ENCODE measurements at regions not wholly inside any gene's neighbourhood (a gene's known extent, or its start where the extent isn't known, plus 50 kb on each side); places are given as distances from the start of the nearest gene placed in this dataset.

DNA sequence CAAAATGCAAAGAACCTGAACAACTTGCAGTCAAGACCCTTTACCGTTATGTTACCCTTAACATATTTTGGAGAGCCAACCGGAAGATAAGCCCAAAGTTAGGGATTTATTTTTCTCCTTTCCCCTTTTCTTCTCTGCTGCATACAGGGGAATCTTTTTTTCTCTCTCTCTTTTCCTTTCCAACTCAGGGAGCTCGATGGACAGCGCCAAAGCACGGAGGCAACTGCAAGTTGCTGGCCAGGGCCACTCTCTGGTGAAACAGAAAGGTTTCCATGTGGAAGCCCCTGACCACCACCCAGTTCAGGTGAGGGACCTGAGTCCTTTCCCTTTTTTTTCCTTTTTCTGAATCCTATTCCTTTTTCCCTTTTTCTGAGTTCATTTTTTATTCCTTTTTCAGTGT lies 98.8 kb upstream of the COX10 start:
- Histone ChIP-seq H3K9me3 (ENCODE audit: control insufficient read depth in 1 of 2, low read length in 2 of 2) (no peaks in the 10 kb centered on the region), H3K27ac (ENCODE audit: low read depth, low read length) (no peak overlapping the region), H3K27me3 (ENCODE audit: control insufficient read depth in 1 of 2, insufficient read depth in 2 of 2, low read length in 2 of 2) (no peaks in the 10 kb centered on the region), H3K4me1 (ENCODE audit: control insufficient read depth in 1 of 2, insufficient read depth in 2 of 2, low read length in 2 of 2) (no peaks in the 10 kb centered on the region), H3K4me3 (ENCODE audit: low read depth in 1 of 2, low read length in 2 of 2) (no peak overlapping the region), H3K36me3 (ENCODE audit: control insufficient read depth in 1 of 2, insufficient read depth in 2 of 2, low read length in 2 of 2) (no peaks in the 10 kb centered on the region), H3K9ac (ENCODE audit: low read depth in 1 of 2, low read length in 2 of 2) (no peak overlapping the region)

GRCh38 chr17:13973960-13974651 lies 95.2 kb upstream of the COX10 start:
- no peak overlapping the region for H3K9ac ChIP-seq (ENCODE audit: low read depth in 1 of 2, low read length in 2 of 2)
- H3K36me3 ChIP-seq (ENCODE audit: control insufficient read depth in 1 of 2, insufficient read depth in 2 of 2, low read length in 2 of 2) = no peaks in the 10 kb centered on the region
- no peak overlapping the region for H3K4me3 ChIP-seq (ENCODE audit: low read depth in 1 of 2, low read length in 2 of 2)
- no peaks in the 10 kb centered on the region for H3K9me3 ChIP-seq (ENCODE audit: control insufficient read depth in 1 of 2, low read length in 2 of 2)
- H3K4me1 ChIP-seq (ENCODE audit: control insufficient read depth in 1 of 2, insufficient read depth in 2 of 2, low read length in 2 of 2) = no peaks in the 10 kb centered on the region
- H3K27me3 ChIP-seq (ENCODE audit: control insufficient read depth in 1 of 2, insufficient read depth in 2 of 2, low read length in 2 of 2) = no peaks in the 10 kb centered on the region
- no peak overlapping the region for H3K27ac ChIP-seq (ENCODE audit: low read depth, low read length)

GRCh38 chr17:13977837-13978236 lies 91.5 kb upstream of the COX10 start:
- H3K9ac ChIP-seq (ENCODE audit: low read depth in 1 of 2, low read length in 2 of 2) = no peak overlapping the region
- H3K27ac ChIP-seq (ENCODE audit: low read depth, low read length) = no peak overlapping the region
- no peaks in the 10 kb centered on the region for H3K36me3 ChIP-seq (ENCODE audit: control insufficient read depth in 1 of 2, insufficient read depth in 2 of 2, low read length in 2 of 2)
- no peak overlapping the region for H3K4me3 ChIP-seq (ENCODE audit: low read depth in 1 of 2, low read length in 2 of 2)
- no peaks in the 10 kb centered on the region for H3K4me1 ChIP-seq (ENCODE audit: control insufficient read depth in 1 of 2, insufficient read depth in 2 of 2, low read length in 2 of 2)
- no peaks in the 10 kb centered on the region for H3K9me3 ChIP-seq (ENCODE audit: control insufficient read depth in 1 of 2, low read length in 2 of 2)
- no peaks in the 10 kb centered on the region for H3K27me3 ChIP-seq (ENCODE audit: control insufficient read depth in 1 of 2, insufficient read depth in 2 of 2, low read length in 2 of 2)

DNA sequence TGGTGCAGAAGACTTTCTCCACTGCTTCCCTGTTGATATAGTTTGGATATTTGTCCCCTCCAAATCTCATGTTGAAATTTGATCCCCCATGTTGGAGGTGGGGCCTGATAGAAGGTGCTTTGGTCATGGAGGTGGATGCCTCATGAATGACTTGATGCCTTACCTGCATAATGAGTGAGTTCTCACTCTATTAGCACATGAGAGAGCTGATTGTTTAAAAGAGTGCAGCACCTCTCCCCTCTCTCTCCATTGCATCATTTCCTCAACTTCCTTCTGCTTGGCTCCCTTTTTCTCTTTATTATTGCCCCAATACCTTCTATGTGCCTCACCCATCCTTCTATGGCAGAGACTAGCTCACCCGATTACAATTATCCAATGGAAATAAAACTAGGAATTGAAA lies 90.8 kb upstream of the COX10 start:
- H3K36me3 ChIP-seq (ENCODE audit: control insufficient read depth in 1 of 2, insufficient read depth in 2 of 2, low read length in 2 of 2) = no peaks in the 10 kb centered on the region
- no peak overlapping the region for H3K27ac ChIP-seq (ENCODE audit: low read depth, low read length)
- H3K4me1 ChIP-seq (ENCODE audit: control insufficient read depth in 1 of 2, insufficient read depth in 2 of 2, low read length in 2 of 2) = no peaks in the 10 kb centered on the region
- H3K27me3 ChIP-seq (ENCODE audit: control insufficient read depth in 1 of 2, insufficient read depth in 2 of 2, low read length in 2 of 2) = no peaks in the 10 kb centered on the region
- no peaks in the 10 kb centered on the region for H3K9me3 ChIP-seq (ENCODE audit: control insufficient read depth in 1 of 2, low read length in 2 of 2)
- no peak overlapping the region for H3K9ac ChIP-seq (ENCODE audit: low read depth in 1 of 2, low read length in 2 of 2)
- H3K4me3 ChIP-seq (ENCODE audit: low read depth in 1 of 2, low read length in 2 of 2) = no peak overlapping the region

- H3K27ac ChIP-seq (ENCODE audit: low read depth, low read length) = no peak overlapping the region
- H3K27me3 ChIP-seq (ENCODE audit: control insufficient read depth in 1 of 2, insufficient read depth in 2 of 2, low read length in 2 of 2) = no peaks in the 10 kb centered on the region
- H3K9ac ChIP-seq (ENCODE audit: low read depth in 1 of 2, low read length in 2 of 2) = no peak overlapping the region
- H3K4me1 ChIP-seq (ENCODE audit: control insufficient read depth in 1 of 2, insufficient read depth in 2 of 2, low read length in 2 of 2) = no peaks in the 10 kb centered on the region
- H3K9me3 ChIP-seq (ENCODE audit: control insufficient read depth in 1 of 2, low read length in 2 of 2) = no peaks in the 10 kb centered on the region
- no peak overlapping the region for H3K4me3 ChIP-seq (ENCODE audit: low read depth in 1 of 2, low read length in 2 of 2)
- H3K36me3 ChIP-seq (ENCODE audit: control insufficient read depth in 1 of 2, insufficient read depth in 2 of 2, low read length in 2 of 2) = no peaks in the 10 kb centered on the region
These were observed 87.4 kb upstream of the COX10 start for GRCh38 chr17:13981881-13982280.

- H3K9me3 ChIP-seq (ENCODE audit: control insufficient read depth in 1 of 2, low read length in 2 of 2) = no peaks in the 10 kb centered on the region
- H3K4me3 ChIP-seq (ENCODE audit: low read depth in 1 of 2, low read length in 2 of 2) = no peak overlapping the region
- no peaks in the 10 kb centered on the region for H3K36me3 ChIP-seq (ENCODE audit: control insufficient read depth in 1 of 2, insufficient read depth in 2 of 2, low read length in 2 of 2)
- no peak overlapping the region for H3K27ac ChIP-seq (ENCODE audit: low read depth, low read length)
- no peaks in the 10 kb centered on the region for H3K27me3 ChIP-seq (ENCODE audit: control insufficient read depth in 1 of 2, insufficient read depth in 2 of 2, low read length in 2 of 2)
- H3K4me1 ChIP-seq (ENCODE audit: control insufficient read depth in 1 of 2, insufficient read depth in 2 of 2, low read length in 2 of 2) = no peaks in the 10 kb centered on the region
- no peak overlapping the region for H3K9ac ChIP-seq (ENCODE audit: low read depth in 1 of 2, low read length in 2 of 2)
These were observed 84.3 kb upstream of the COX10 start for GRCh38 chr17:13984956-13985355.

DNA sequence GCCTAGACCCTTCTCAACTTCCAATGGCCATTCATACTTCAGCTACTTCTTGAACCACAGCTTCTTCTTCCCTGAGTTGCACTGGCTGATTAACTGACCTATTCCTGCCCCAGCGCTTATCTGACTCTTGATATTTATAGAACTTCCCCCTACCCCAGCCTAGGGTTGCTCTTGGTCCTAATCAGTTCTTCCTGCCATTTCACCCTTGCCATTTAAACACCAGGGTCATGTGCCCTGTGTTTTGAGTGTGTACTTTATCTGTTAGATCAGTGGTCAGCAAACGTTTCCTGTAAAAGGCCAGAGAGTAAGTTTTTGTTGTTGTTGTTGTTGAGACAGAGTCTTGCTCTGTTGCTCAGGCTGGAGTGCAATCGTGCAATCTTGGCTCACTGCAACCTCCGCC lies 82.4 kb upstream of the COX10 start:
- H3K27me3 ChIP-seq (ENCODE audit: control insufficient read depth in 1 of 2, insufficient read depth in 2 of 2, low read length in 2 of 2) = no peaks in the 10 kb centered on the region
- H3K9me3 ChIP-seq (ENCODE audit: control insufficient read depth in 1 of 2, low read length in 2 of 2) = no peaks in the 10 kb centered on the region
- no peak overlapping the region for H3K4me3 ChIP-seq (ENCODE audit: low read depth in 1 of 2, low read length in 2 of 2)

GRCh38 chr17:13989138-13989537 lies 80.2 kb upstream of the COX10 start:
- H3K27ac ChIP-seq (ENCODE audit: low read depth, low read length) = no peak overlapping the region
- H3K27me3 ChIP-seq (ENCODE audit: control insufficient read depth in 1 of 2, insufficient read depth in 2 of 2, low read length in 2 of 2) = no peaks in the 10 kb centered on the region
- H3K9me3 ChIP-seq (ENCODE audit: control insufficient read depth in 1 of 2, low read length in 2 of 2) = no peaks in the 10 kb centered on the region
- no peaks in the 10 kb centered on the region for H3K36me3 ChIP-seq (ENCODE audit: control insufficient read depth in 1 of 2, insufficient read depth in 2 of 2, low read length in 2 of 2)
- no peak overlapping the region for H3K9ac ChIP-seq (ENCODE audit: low read depth in 1 of 2, low read length in 2 of 2)
- H3K4me3 ChIP-seq (ENCODE audit: low read depth in 1 of 2, low read length in 2 of 2) = no peak overlapping the region
- no peaks in the 10 kb centered on the region for H3K4me1 ChIP-seq (ENCODE audit: control insufficient read depth in 1 of 2, insufficient read depth in 2 of 2, low read length in 2 of 2)

More for the DNA sequence above, 82.4 kb upstream of the COX10 start:
- no peak overlapping the region for H3K27ac ChIP-seq (ENCODE audit: low read depth, low read length)
- no peaks in the 10 kb centered on the region for H3K4me1 ChIP-seq (ENCODE audit: control insufficient read depth in 1 of 2, insufficient read depth in 2 of 2, low read length in 2 of 2)
- H3K9ac ChIP-seq (ENCODE audit: low read depth in 1 of 2, low read length in 2 of 2) = no peak overlapping the region
- H3K36me3 ChIP-seq (ENCODE audit: control insufficient read depth in 1 of 2, insufficient read depth in 2 of 2, low read length in 2 of 2) = no peaks in the 10 kb centered on the region

- no peaks in the 10 kb centered on the region for H3K27me3 ChIP-seq (ENCODE audit: control insufficient read depth in 1 of 2, insufficient read depth in 2 of 2, low read length in 2 of 2)
- no peak overlapping the region for H3K9ac ChIP-seq (ENCODE audit: low read depth in 1 of 2, low read length in 2 of 2)
- H3K36me3 ChIP-seq (ENCODE audit: control insufficient read depth in 1 of 2, insufficient read depth in 2 of 2, low read length in 2 of 2) = no peaks in the 10 kb centered on the region
- H3K4me1 ChIP-seq (ENCODE audit: control insufficient read depth in 1 of 2, insufficient read depth in 2 of 2, low read length in 2 of 2) = no peaks in the 10 kb centered on the region
- H3K27ac ChIP-seq (ENCODE audit: low read depth, low read length) = no peak overlapping the region
- H3K4me3 ChIP-seq (ENCODE audit: low read depth in 1 of 2, low read length in 2 of 2) = no peak overlapping the region
- no peaks in the 10 kb centered on the region for H3K9me3 ChIP-seq (ENCODE audit: control insufficient read depth in 1 of 2, low read length in 2 of 2)
These were observed 76.2 kb upstream of the COX10 start for GRCh38 chr17:13993106-13993505.

DNA sequence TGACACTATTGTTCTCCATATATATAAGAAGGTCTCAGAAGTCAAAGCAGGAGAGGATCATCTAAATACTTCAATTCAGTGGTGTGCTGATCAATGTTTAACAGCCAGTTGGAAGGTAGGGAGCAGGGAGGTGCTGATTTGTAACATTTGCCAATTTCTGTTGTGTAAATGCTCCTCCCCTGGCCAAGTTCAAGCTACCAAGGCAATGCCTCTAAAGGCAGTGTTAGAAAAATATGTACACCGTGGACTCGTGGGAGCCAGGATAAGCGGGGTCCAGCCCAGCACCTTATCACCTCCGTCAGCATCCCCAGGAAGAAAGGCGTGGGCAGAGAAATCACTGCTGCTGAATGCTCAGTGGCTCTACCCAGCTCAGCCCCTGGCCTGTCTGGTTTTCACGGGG lies 75.3 kb upstream of the COX10 start:
- H3K27ac ChIP-seq (ENCODE audit: low read depth, low read length) = no peak overlapping the region
- no peaks in the 10 kb centered on the region for H3K36me3 ChIP-seq (ENCODE audit: control insufficient read depth in 1 of 2, insufficient read depth in 2 of 2, low read length in 2 of 2)
- H3K4me3 ChIP-seq (ENCODE audit: low read depth in 1 of 2, low read length in 2 of 2) = no peak overlapping the region
- no peaks in the 10 kb centered on the region for H3K4me1 ChIP-seq (ENCODE audit: control insufficient read depth in 1 of 2, insufficient read depth in 2 of 2, low read length in 2 of 2)
- no peak overlapping the region for H3K9ac ChIP-seq (ENCODE audit: low read depth in 1 of 2, low read length in 2 of 2)
- H3K9me3 ChIP-seq (ENCODE audit: control insufficient read depth in 1 of 2, low read length in 2 of 2) = no peaks in the 10 kb centered on the region
- no peaks in the 10 kb centered on the region for H3K27me3 ChIP-seq (ENCODE audit: control insufficient read depth in 1 of 2, insufficient read depth in 2 of 2, low read length in 2 of 2)

DNA sequence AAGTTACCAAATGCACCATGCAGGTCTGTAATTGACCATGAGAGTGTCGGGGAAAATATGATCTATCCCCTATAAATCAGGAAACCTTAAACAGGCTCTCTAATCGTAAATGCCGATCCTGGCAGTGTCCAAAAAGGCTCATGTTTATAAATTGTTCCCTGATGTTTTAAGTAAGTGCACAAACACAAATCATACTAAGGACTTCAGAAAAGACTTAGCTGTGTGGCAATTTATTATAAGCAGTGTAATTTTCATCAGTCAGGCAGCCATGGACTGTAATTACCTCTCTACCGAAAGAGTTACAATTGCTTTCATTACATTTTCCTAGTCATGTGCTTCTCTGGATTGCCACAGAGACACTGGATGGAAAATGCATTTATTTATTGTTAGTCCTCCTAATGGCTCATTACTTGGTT lies 73.4 kb upstream of the COX10 start:
- no peak overlapping the region for H3K4me3 ChIP-seq (ENCODE audit: low read depth in 1 of 2, low read length in 2 of 2)
- H3K9me3 ChIP-seq (ENCODE audit: control insufficient read depth in 1 of 2, low read length in 2 of 2) = no peaks in the 10 kb centered on the region
- no peak overlapping the region for H3K27ac ChIP-seq (ENCODE audit: low read depth, low read length)
- no peak overlapping the region for H3K9ac ChIP-seq (ENCODE audit: low read depth in 1 of 2, low read length in 2 of 2)
- H3K27me3 ChIP-seq (ENCODE audit: control insufficient read depth in 1 of 2, insufficient read depth in 2 of 2, low read length in 2 of 2) = no peaks in the 10 kb centered on the region
- H3K4me1 ChIP-seq (ENCODE audit: control insufficient read depth in 1 of 2, insufficient read depth in 2 of 2, low read length in 2 of 2) = no peaks in the 10 kb centered on the region
- H3K36me3 ChIP-seq (ENCODE audit: control insufficient read depth in 1 of 2, insufficient read depth in 2 of 2, low read length in 2 of 2) = no peaks in the 10 kb centered on the region

All from duodenal mucosa (tissue), 2 donors.